ENCODE measurements at regions not wholly inside any gene's neighbourhood (a gene's known extent, or its start where the extent isn't known, plus 50 kb on each side); places are given as distances from the start of the nearest gene placed in this dataset.

DNA sequence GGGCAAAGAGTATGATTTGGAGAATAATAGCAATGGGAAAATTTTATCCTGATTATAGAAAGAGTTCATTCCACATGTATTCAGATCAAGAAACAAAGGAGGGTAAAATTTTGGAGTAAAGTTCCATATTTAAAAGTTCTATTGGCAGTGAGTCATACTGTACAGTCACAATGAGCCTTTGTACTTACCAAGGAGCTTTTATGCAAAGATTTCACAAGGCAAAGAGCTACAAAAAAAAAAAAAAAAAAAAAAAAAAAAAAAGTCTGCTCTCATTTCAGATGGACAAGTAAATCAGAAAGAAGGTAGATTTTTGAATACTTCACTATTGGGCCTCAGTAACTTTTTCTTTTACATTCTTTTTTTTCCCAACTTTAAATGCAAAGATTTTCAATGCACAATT lies 1802.2 kb upstream of the PIK3C3 start:
- TF ChIP-seq, protein P1, sequence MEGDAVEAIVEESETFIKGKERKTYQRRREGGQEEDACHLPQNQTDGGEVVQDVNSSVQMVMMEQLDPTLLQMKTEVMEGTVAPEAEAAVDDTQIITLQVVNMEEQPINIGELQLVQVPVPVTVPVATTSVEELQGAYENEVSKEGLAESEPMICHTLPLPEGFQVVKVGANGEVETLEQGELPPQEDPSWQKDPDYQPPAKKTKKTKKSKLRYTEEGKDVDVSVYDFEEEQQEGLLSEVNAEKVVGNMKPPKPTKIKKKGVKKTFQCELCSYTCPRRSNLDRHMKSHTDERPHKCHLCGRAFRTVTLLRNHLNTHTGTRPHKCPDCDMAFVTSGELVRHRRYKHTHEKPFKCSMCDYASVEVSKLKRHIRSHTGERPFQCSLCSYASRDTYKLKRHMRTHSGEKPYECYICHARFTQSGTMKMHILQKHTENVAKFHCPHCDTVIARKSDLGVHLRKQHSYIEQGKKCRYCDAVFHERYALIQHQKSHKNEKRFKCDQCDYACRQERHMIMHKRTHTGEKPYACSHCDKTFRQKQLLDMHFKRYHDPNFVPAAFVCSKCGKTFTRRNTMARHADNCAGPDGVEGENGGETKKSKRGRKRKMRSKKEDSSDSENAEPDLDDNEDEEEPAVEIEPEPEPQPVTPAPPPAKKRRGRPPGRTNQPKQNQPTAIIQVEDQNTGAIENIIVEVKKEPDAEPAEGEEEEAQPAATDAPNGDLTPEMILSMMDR (IDR thresholded peaks at IDR 0.05), result no peak
- no peak for TF ChIP-seq POLR2A (IDR thresholded peaks at IDR 0.05)

Data from sigmoid colon (tissue), 3 donors.